GM12891 (cell line): ENCODE measurements at regions not wholly inside any gene's neighbourhood (a gene's known extent, or its start where the extent isn't known, plus 50 kb on each side); places are given as distances from the start of the nearest gene placed in this dataset.

Source experiments
- DNase-seq: peaks from one replicate; pipeline ENCODE4 v3.0.0; 2011; ENCODE audit warnings: low spot score; ENCODE audit not compliant: insufficient read length
- FAIRE-seq: peaks from 2 replicates; lab custom pipeline; 2011; peaks lifted over from hg19 to GRCh38; lab: Jason Lieb, UNC
- PAX5 ChIP-seq: IDR thresholded peaks from 2 replicates; pipeline ENCODE4 v1.6.1; 2011; ENCODE audit warnings: low read length, moderate library complexity, mild to moderate bottlenecking; ENCODE audit not compliant: insufficient read depth, severe bottlenecking
- POLR2A ChIP-seq: IDR thresholded peaks from 2 replicates; pipeline ENCODE4 v1.6.1; 2011; ENCODE audit warnings: low read depth, low read length, control low read depth
- POLR2AphosphoS5 ChIP-seq: IDR thresholded peaks from 2 replicates; pipeline ENCODE4 v1.6.1; 2011; ENCODE audit warnings: low read depth, low read length, control low read depth
- POU2F2 ChIP-seq: IDR thresholded peaks from 2 replicates; pipeline ENCODE4 v1.6.1; 2011; ENCODE audit warnings: low read depth, mild to moderate bottlenecking, control low read depth, low read length, moderate library complexity
- SPI1 ChIP-seq: IDR thresholded peaks from 2 replicates; pipeline ENCODE4 v1.6.1; 2011; ENCODE audit warnings: low read depth, low read length, control low read depth
- TAF1 ChIP-seq: IDR thresholded peaks from 2 replicates; pipeline ENCODE4 v1.6.1; 2011; ENCODE audit warnings: low read depth, low read length, control low read depth

DNA sequence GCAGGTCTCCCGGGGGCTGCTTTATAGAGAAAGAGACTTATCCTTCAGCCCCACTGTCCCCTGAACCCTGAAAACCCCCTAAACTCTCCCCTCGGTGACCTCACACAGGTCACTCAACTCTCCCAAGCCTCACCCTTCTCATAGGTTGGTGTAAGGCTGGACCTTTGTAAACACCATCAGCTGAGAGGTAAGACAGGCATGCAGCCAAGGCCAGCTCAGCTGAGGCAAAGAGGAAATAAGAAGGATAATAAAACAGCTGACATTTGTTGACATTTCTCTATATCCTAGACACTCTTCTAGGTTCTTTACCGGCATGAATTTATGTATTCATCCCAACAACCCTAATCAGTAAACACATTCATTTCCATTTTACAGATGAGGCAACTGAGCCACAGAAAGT lies 134.3 kb downstream of the CCT6B start:
- TF ChIP-seq POLR2AphosphoS5 = no peak
- TF ChIP-seq SPI1 = no peak
- TF ChIP-seq POLR2A = no peak
- no peak for TF ChIP-seq POU2F2
- TF ChIP-seq TAF1 = no peak
- TF ChIP-seq PAX5 = no peak
- DNase-seq = no peak
- FAIRE-seq = no peak

- no peak for FAIRE-seq
- TF ChIP-seq POLR2A = no peak
- TF ChIP-seq PAX5 = no peak
- TF ChIP-seq POLR2AphosphoS5 = no peak
- TF ChIP-seq POU2F2 = no peak
- TF ChIP-seq SPI1 = no peak
- TF ChIP-seq TAF1 = no peak
- DNase-seq = no peak
These were observed 134.9 kb downstream of the CCT6B start for GRCh38 chr17:34826332-34826731.

DNA sequence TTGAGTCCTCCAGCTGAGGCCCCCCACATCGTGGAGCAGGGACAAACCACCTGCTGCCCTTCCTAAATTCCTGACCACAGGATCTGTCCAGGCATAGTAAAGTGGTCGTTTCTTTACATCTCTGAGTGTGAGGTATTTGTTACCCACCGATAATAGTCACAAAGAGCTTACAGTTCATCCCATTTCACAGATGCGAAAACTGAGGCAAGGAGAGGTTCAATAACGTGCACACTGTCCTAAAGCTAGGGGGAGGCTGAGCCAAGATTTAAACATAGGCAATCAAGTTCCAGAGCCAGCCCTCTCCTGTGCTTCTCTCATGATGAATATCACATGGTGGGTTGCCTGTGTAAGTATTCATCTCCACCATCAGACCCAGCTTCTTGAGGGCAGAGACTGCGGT lies 135.4 kb downstream of the CCT6B start:
- TF ChIP-seq PAX5 (no peak), POLR2A (no peak), POLR2AphosphoS5 (no peak), SPI1 (no peak), POU2F2 (no peak), TAF1 (no peak)
- no peak for DNase-seq
- FAIRE-seq = no peak

DNA sequence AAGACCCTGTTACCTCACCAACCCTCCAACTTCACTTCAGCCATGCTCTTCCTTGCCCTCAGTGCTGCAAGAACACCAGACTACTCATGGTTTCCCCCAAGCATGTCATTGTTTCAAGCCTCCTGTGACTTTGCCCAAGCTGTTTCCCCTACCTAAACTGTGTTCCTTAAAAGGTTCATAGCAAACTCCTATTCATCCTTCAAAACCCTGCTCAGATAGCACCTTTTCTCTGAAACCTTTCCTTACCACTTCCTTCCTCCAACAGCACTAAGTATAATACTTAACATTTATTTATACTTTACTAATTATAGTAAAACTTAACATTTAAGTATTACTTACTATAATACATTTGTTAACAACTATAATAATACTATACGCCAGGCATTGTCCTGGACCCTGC lies 136.2 kb downstream of the CCT6B start:
- no peak for FAIRE-seq

GRCh38 chr17:34823023-34823422 lies 138.2 kb downstream of the CCT6B start:
- no peak for DNase-seq
- TF ChIP-seq PAX5 = no peak
- FAIRE-seq = no peak

More for the DNA sequence above, 136.2 kb downstream of the CCT6B start:
- TF ChIP-seq SPI1 (no peak), POLR2A (no peak), PAX5 (no peak), POU2F2 (no peak), POLR2AphosphoS5 (no peak), TAF1 (no peak)
- DNase-seq = no peak

DNA sequence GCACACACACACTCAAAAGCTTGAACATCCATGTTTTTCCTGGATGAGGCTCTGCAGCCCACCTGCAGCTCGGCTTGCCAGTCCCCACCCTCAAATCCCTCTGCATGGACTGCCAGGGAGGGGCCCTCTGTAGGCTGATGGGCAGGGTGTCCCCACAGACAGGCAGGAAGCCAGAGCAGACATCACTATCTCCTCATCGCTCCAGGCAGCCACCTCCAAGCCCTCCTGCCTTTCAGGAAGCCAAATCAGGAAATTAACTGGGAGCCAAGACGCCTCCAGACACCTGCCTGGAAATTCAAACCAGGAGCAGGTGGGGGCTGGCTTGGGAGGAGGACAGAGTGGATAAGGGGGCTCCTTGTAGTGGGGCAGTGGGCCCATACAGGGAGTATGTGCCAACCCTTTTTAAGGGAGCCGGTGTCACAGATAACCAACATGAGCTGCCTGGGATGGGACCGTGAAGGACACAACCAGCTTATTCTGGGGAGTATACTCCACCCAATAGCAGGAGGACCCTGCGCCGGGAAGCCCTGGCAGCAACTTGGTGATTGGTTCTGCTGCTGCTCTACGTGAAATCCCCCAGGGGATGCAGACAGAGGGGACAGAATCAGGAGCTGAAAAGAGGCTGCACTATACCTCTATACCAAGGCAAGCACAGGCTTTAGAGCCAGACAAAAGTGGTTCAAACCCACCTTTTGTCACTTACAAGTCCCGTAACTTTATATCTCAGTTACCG lies 139.1 kb downstream of the CCT6B start:
- no peak for FAIRE-seq
- DNase-seq = no peak
- TF ChIP-seq PAX5 = no peak

DNA sequence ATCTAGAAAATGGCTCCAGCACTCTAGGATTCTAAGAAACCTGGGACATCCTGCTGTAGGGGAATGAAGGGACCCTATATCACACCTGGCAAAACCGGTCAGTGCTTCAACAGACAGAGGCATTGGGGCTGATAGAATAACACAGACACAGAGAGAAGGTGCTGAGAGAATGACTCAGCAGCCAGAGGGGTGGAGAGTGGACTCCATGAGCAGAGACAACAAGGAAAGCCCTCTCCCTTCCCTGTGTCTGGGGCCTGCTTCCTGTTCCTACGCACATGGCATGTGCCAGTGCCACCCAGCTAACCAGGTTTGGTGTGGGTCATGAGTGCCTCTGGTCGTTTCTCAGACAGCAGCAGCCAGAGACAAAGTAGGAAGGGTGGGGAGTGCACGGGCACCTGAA lies 140.3 kb downstream of the CCT6B start:
- DNase-seq = no peak
- FAIRE-seq = no peak
- TF ChIP-seq TAF1 (no peak), SPI1 (no peak), POU2F2 (no peak), PAX5 (no peak), POLR2A (no peak), POLR2AphosphoS5 (no peak)

DNA sequence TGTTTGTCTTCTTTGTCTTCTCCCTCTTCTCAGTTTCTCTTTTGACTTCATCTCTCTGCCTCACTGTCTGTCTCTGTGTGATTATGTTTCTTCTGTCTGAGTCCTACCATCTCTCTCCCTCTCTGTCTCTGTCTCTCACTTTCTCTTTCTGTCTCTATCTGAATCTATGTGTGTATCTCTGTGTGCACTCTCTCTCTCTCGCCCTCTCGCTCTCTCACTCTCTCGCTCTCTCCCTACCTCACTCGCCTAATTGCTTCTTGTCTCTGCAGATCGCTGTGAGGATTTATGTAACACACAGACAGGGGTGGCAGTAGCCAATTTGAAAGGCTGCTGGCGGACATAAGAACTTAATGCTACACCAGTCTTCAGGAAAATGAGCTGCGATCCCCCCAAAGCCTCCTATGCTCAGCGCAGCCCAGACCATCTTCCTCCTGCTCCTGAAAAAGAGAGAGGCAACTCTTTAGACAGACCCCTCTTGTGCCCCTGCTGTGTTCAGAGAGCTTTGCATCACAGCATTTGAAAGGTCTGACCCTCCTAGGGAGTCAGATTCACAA lies 140.9 kb downstream of the CCT6B start:
- no peak for TF ChIP-seq POU2F2
- no peak for TF ChIP-seq POLR2A
- no peak for TF ChIP-seq SPI1
- TF ChIP-seq PAX5 = no peak
- TF ChIP-seq TAF1 = no peak
- no peak for TF ChIP-seq POLR2AphosphoS5
- no peak for DNase-seq
- FAIRE-seq = no peak

DNA sequence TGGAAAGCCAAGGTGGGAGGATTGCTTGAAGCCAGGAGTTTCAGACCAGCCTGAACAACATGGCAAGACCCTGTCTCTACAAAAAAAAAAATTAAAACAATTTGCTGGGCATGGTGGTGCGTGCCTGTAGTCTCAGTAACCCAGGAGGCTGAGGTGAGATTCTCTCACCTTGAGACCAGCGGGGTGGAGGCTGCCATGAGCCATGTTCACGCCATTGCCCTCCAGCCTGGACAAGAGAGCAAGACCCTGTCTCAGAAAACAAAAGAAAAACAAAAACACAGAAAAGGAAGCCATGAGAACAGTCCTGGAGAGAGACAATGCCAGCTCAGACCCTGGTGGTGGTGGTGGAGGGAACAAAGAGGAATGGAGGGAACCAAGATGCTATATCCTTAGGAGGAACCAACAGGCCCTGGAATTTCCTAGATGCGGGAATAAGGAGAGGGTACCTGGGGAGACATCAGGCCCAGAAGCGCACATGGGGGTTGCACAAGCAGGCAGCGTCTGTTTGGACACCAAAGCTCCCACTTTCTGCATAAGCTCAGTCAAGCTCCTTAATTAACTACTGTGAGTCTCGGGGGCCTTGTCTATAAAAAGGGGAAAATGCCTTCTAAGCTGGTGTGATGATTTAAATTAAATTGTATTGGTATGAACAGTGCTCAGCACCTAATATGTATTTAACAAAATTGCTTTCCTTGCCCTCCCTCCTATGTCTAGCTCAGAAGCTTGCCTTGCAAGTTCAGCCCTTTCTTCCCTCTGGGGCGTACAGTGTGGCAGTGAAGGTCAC lies 143.8 kb downstream of the CCT6B start:
- DNase-seq (no peak), FAIRE-seq (no peak)
- TF ChIP-seq PAX5 = no peak
- TF ChIP-seq SPI1 = no peak
- TF ChIP-seq POLR2AphosphoS5 = no peak
- TF ChIP-seq POU2F2 = no peak
- TF ChIP-seq POLR2A = no peak
- TF ChIP-seq TAF1 = no peak

GRCh38 chr17:34816848-34817247 lies 144.4 kb downstream of the CCT6B start:
- FAIRE-seq = no peak
- TF ChIP-seq POU2F2 (no peak), TAF1 (no peak)
- DNase-seq = no peak

DNA sequence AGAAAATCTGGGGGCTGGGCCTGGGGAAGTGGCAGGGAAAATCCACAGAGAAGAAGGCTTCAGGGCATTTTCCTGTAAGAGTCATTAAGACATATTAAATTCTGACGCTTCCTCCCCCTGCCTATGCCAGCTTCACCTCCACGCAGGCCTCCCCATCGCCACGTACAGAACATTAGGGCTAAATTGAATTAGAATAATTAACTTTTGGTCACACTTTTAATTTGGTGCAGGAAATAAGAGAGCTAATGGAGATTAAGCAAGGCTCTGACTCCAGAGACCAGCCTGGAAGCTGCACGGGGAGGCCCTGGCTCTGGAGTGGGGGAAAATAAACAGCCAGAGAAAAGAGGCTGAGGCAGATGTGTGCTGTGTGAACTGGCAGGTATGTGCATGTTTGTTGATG lies 148.0 kb downstream of the CCT6B start:
- FAIRE-seq (no peak), DNase-seq (no peak)
- TF ChIP-seq POU2F2 (no peak), SPI1 (no peak), POLR2A (no peak), POLR2AphosphoS5 (no peak), PAX5 (no peak), TAF1 (no peak)
